K562 (cell line): ENCODE measurements at regions not wholly inside any gene's neighbourhood (a gene's known extent, or its start where the extent isn't known, plus 50 kb on each side); places are given as distances from the start of the nearest gene placed in this dataset.

Experiments
- ATAC-seq: fragments of 200-7000 bp; cut with Tn5 transposase; 3 replicates; pipeline ENCODE4 v1.9.1; 2020; ENCODE audit warnings: moderate library complexity
- BruUV-seq: library from RNA; stranded (reverse); fragments of 400-500 nt; replicated peaks from 2 replicates; lab custom pipeline; 2021; lab: Mats Ljungman, UMichigan
- CTCF ChIA-PET: fragments of 300-600 bp; formaldehyde crosslinking; extraction: SDS; loops from one replicate; lab custom pipeline; 2021; ENCODE audit warnings: low intra/inter-chr PET ratio; lab: Yijun Ruan, JAX
- POLR2A ChIA-PET: fragments of 300-600, 350-650 bp; sonication (Branson Sonifier 250); formaldehyde crosslinking; extraction: SDS; loops from one replicate; lab custom pipeline; 2021; ENCODE audit warnings: antibody characterized with exemption, inconsistent platforms; lab: Yijun Ruan, JAX
- DNase-seq, 4 experiments: peaks; one replicate each; pipeline versions ENCODE4 v3.0.0 to v3.0.0-alpha.2; 2011 to 2018; ENCODE audit warnings: low spot score in 3 of 4, mixed read lengths in 3 of 4; ENCODE audit errors: extremely low read depth in 1 of 4
- FAIRE-seq: peaks from 2 replicates; lab custom pipeline; 2011; peaks lifted over from hg19 to GRCh38; lab: Jason Lieb, UNC
- H2AFZ ChIP-seq: 2 replicates; pipeline ENCODE4 v1.6.0; 2011; ENCODE audit warnings: low read depth, low read length, control low read depth, inconsistent platforms
- H3K27ac ChIP-seq: fragments of 200-600 bp; 3 replicates; pipeline ENCODE4 v1.8.0; 2011; ENCODE audit warnings: low read depth, mild to moderate bottlenecking, control low read depth, inconsistent platforms, low read length, moderate library complexity, mixed read lengths; ENCODE audit errors: extremely low read depth
- H3K27me3 ChIP-seq, 2 experiments: fragments of 300-600 bp in 1 of 2; 2 replicates in 1 of 2; 3 replicates in 1 of 2; pipeline versions ENCODE4 v1.6.0 to v1.8.0; 2011; ENCODE audit warnings: inconsistent platforms in 2 of 2, low read length in 2 of 2, mild to moderate bottlenecking in 1 of 2, mixed read lengths in 1 of 2, moderate library complexity in 1 of 2; ENCODE audit not compliant: control insufficient read depth in 2 of 2, insufficient read depth in 2 of 2
- H3K36me3 ChIP-seq: fragments of 300-600 bp; 3 replicates; pipeline ENCODE4 v1.8.0; 2011; ENCODE audit warnings: mild to moderate bottlenecking, low read length, inconsistent platforms; ENCODE audit not compliant: control insufficient read depth, insufficient read depth
- H3K4me1 ChIP-seq, 2 experiments: fragments of 200-600 bp in 1 of 2; replicated peaks in 1 of 2; 2 replicates in 1 of 2; 3 replicates in 1 of 2; pipeline versions ENCODE4 v1.5.1 to v1.8.0; 2011; ENCODE audit warnings: inconsistent platforms in 2 of 2, low read length in 2 of 2, mild to moderate bottlenecking in 1 of 2, mixed read lengths in 1 of 2, moderate library complexity in 1 of 2; ENCODE audit not compliant: control insufficient read depth in 2 of 2, insufficient read depth in 2 of 2
- H3K4me2 ChIP-seq: 2 replicates; pipeline ENCODE4 v1.6.1; 2011; ENCODE audit warnings: low read length, control low read depth, inconsistent platforms, mixed read lengths; ENCODE audit not compliant: insufficient read depth
- H3K4me3 ChIP-seq: fragments of 200-600 bp; sonication (generic), shearing (Covaris generic); 2 replicates; pipeline ENCODE4 v1.5.1; 2016; ENCODE audit warnings: control low read depth, inconsistent platforms
- H3K79me2 ChIP-seq: fragments of 200-600 bp; 3 replicates; pipeline ENCODE4 v1.8.0; 2011; ENCODE audit warnings: low read length, inconsistent platforms; ENCODE audit not compliant: control insufficient read depth, insufficient read depth
- H3K9ac ChIP-seq, 2 experiments: 2 replicates each; pipeline versions ENCODE4 v1.6.0 to v1.6.1; 2011; ENCODE audit warnings: low read depth in 2 of 2, low read length in 2 of 2, control low read depth in 1 of 2, inconsistent platforms in 1 of 2, mild to moderate bottlenecking in 1 of 2, mixed read lengths in 1 of 2; ENCODE audit not compliant: insufficient read depth in 1 of 2
- H3K9me1 ChIP-seq: one replicate; pipeline ENCODE4 v1.6.0; 2011; ENCODE audit warnings: inconsistent platforms, mild to moderate bottlenecking, low read length, moderate library complexity; ENCODE audit not compliant: control insufficient read depth, insufficient read depth
- H3K9me3 ChIP-seq: replicated peaks from 2 replicates; pipeline ENCODE4 v1.5.1; 2011; ENCODE audit warnings: low read depth, low read length, inconsistent platforms; ENCODE audit not compliant: control insufficient read depth, insufficient read depth
- H4K20me1 ChIP-seq: replicated peaks from 2 replicates; pipeline ENCODE4 v1.6.1; 2011; ENCODE audit warnings: low read length, inconsistent platforms, mixed read lengths; ENCODE audit not compliant: control insufficient read depth, insufficient read depth
- CBX2 ChIP-seq: fragments of 200-600 bp; sonication (generic); IDR thresholded peaks from one replicate; pipeline ENCODE4 v1.6.1; 2012; ENCODE audit warnings: mild to moderate bottlenecking, low read length, inconsistent platforms; ENCODE audit not compliant: insufficient read depth, poor library complexity, severe bottlenecking
- E2F6 ChIP-seq, 2 experiments: IDR thresholded peaks; 2 replicates each; pipeline ENCODE4 v1.6.1; 2011; ENCODE audit warnings: borderline replicate concordance in 1 of 2, control low read depth in 1 of 2, low read depth in 1 of 2, low read length in 1 of 2, mild to moderate bottlenecking in 1 of 2, mixed read lengths in 1 of 2, moderate library complexity in 1 of 2; ENCODE audit not compliant: insufficient read depth in 1 of 2, insufficient read length in 1 of 2, poor library complexity in 1 of 2, severe bottlenecking in 1 of 2; ENCODE audit errors: extremely low read depth in 1 of 2
- ELF2 ChIP-seq: fragments of 250-450 bp; sonication (Bioruptor Pico); IDR thresholded peaks from 2 replicates; pipeline ENCODE4 v1.5.0; 2021; ENCODE audit warnings: mild to moderate bottlenecking
- FIP1L1 ChIP-seq: fragments of 200-400 bp; formaldehyde crosslinking; IDR thresholded peaks from 2 replicates; pipeline ENCODE4 v1.6.1; 2018; ENCODE audit warnings: mild to moderate bottlenecking, low read depth, low read length; ENCODE audit not compliant: poor library complexity, severe bottlenecking
- MECOM ChIP-seq: fragments of 250-450 bp; sonication (Bioruptor Pico); IDR thresholded peaks from 2 replicates; pipeline ENCODE4 v1.8.0; 2022; ENCODE audit warnings: inconsistent platforms
- MYC ChIP-seq, 2 experiments: fragments of 250-450 bp in 1 of 2; sonication (Bioruptor Pico) in 1 of 2; IDR thresholded peaks; 2 replicates each; pipeline versions ENCODE4 v1.5.1 to v1.6.1; 2012 to 2021; ENCODE audit warnings: low read depth in 2 of 2, borderline replicate concordance in 1 of 2, improper control_type of control experiment in 1 of 2, low read length in 1 of 2, mild to moderate bottlenecking in 1 of 2, moderate library complexity in 1 of 2
- NCOA6 ChIP-seq: fragments of 450-650 bp; IDR thresholded peaks from 2 replicates; pipeline ENCODE4 v1.6.1; 2017; ENCODE audit warnings: mild to moderate bottlenecking
- NFIX ChIP-seq: fragments of 250-450 bp; sonication (Bioruptor Pico); IDR thresholded peaks from 2 replicates; pipeline ENCODE4 v1.4.0; 2020; ENCODE audit warnings: low read depth, mild to moderate bottlenecking, moderate library complexity
- RBM14 ChIP-seq: fragments of 200-400 bp; formaldehyde crosslinking; IDR thresholded peaks from 2 replicates; pipeline ENCODE4 v1.6.1; 2018; ENCODE audit warnings: low read depth, mild to moderate bottlenecking, low read length, moderate library complexity, borderline replicate concordance; ENCODE audit not compliant: insufficient read depth
- RBM25 ChIP-seq: fragments of 200-400 bp; formaldehyde crosslinking; IDR thresholded peaks from 2 replicates; pipeline ENCODE4 v1.6.1; 2018; ENCODE audit warnings: low read length, low read depth, moderate library complexity; ENCODE audit not compliant: severe bottlenecking
- SLC30A9 ChIP-seq: fragments of 250-450 bp; sonication (Bioruptor Pico); IDR thresholded peaks from 2 replicates; pipeline ENCODE4 v1.8.0; 2022; ENCODE audit warnings: mild to moderate bottlenecking, moderate library complexity
- SPI1 ChIP-seq: IDR thresholded peaks from 2 replicates; pipeline ENCODE4 v1.6.1; 2011; ENCODE audit warnings: low read depth, low read length, control low read depth, borderline replicate concordance
- TAF7 ChIP-seq: fragments of 450-650 bp; IDR thresholded peaks from 2 replicates; pipeline ENCODE4 v1.6.1; 2016; ENCODE audit warnings: missing genetic modification characterization, missing compliant biosample characterization
- THRA ChIP-seq: fragments of 450-650 bp; IDR thresholded peaks from 2 replicates; pipeline ENCODE4 v1.6.1; 2017; ENCODE audit warnings: mild to moderate bottlenecking, moderate library complexity
- ZKSCAN1 ChIP-seq: fragments of 150-350 bp; IDR thresholded peaks from 2 replicates; pipeline ENCODE4 v1.6.1; 2016; ENCODE audit warnings: low read depth, low read length
- ZNF175 ChIP-seq: fragments of 200-800 bp; sonication (Bioruptor generic); IDR thresholded peaks from 2 replicates; pipeline ENCODE4 v1.6.1; 2016; ENCODE audit warnings: low read depth, mild to moderate bottlenecking, missing genetic modification characterization, missing compliant biosample characterization
- ZNF778 ChIP-seq: fragments of 450-650 bp; formaldehyde crosslinking; IDR thresholded peaks from 2 replicates; pipeline ENCODE4 v1.4.0; 2020; ENCODE audit warnings: mild to moderate bottlenecking, moderate library complexity
- ZNF79 ChIP-seq: fragments of 250-450 bp; sonication (Bioruptor Pico); IDR thresholded peaks from 2 replicates; pipeline ENCODE4 v1.4.0; 2020; ENCODE audit warnings: low read depth, mild to moderate bottlenecking, moderate library complexity
- ZSCAN29 ChIP-seq: fragments of 450-650 bp; IDR thresholded peaks from 2 replicates; pipeline ENCODE4 v1.6.1; 2017
- in situ Hi-C: fragments of 300-500 bp; cut with MboI; formaldehyde crosslinking; loops from 4 replicates; pipeline ENCODE4 v1.15.0; 2018; ENCODE audit warnings: inconsistent platforms, mixed read lengths
- intact Hi-C: fragments of 100-400 bp; cut with micrococcal nuclease; formaldehyde crosslinking; loops from 2 replicates; pipeline ENCODE4 v1.14.2; 2022
- TF ChIP-seq, protein P1 (sequence below), 2 experiments: fragments of 450-650 bp; IDR thresholded peaks; 2 replicates each; pipeline ENCODE4 v1.6.1; 2016

GRCh38 chr20:39778431-39778830 lies 816.3 kb downstream of the DHX35 start (continued):
- no peak for TF ChIP-seq RBM25
- no peak for TF ChIP-seq ZNF79 (CRISPR knock-in tag)
- no peak for TF ChIP-seq NCOA6
- no peak for TF ChIP-seq TAF7 (tag)
- no peak for TF ChIP-seq ZNF175 (CRISPR knock-in tag)
- no peak for TF ChIP-seq NFIX (CRISPR knock-in tag)
- TF ChIP-seq ZSCAN29 = no peak
- no peak for TF ChIP-seq ELF2 (CRISPR knock-in tag)
- TF ChIP-seq, all 486 proteins: peak for 0

DNA sequence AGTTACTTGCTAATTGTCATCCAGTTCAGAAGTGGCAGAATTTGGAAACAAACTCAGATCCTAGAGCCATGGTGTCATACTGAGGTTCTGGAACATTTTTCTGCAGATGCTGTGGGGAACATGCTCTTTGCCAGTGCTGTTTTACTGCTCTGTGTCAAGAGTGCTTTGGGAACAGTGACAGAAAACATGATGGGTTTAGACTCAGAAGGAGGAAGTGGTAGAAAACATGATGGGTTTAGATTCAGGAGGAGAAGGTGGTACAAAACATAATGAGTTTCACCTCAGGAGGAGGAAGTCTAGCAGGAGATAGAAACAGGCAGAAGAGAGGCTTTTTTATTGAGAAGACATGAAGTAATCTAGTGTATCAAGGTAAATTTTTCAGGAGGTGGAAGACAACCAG lies 815.5 kb downstream of the DHX35 start:
- Histone ChIP-seq H3K79me2 (no peaks in the 10 kb centered on the region), H3K27ac (no peak overlapping the region), H3K36me3 (no peaks in the 10 kb centered on the region), H3K9me3 (no peaks in the 10 kb centered on the region; the same call in 1 of the 2 replicates), H3K4me1 (no peaks in the 10 kb centered on the region), H3K27me3 (no peaks in the 10 kb centered on the region), H2AFZ (no peak overlapping the region), H3K9me1 (no peaks in the 10 kb centered on the region), H4K20me1 (no peaks in the 10 kb centered on the region), H3K4me2 (no peak overlapping the region), H3K4me3 (no peak overlapping the region), H3K9ac (no peak overlapping the region)
- in situ Hi-C loops (no loop called here), intact Hi-C loops (no loop called here)
- ChIA-PET CTCF (no interaction called here), POLR2A (no interaction called here)
- ATAC-seq (no peak), FAIRE-seq (no peak), DNase-seq (no peak)
- no TSS peak for BruUV-seq
- TF ChIP-seq FIP1L1 (no peak), CBX2 (no peak), THRA (no peak), SPI1 (no peak), SLC30A9 (CRISPR knock-in tag) (no peak), MYC (IDR thresholded peaks at IDR 0.05; ENCODE audit: low read depth, low read length) (no peak), MYC (CRISPR knock-in tag; IDR thresholded peaks at IDR 0.05; ENCODE audit: borderline replicate concordance, low read depth) (no peak), E2F6 (IDR thresholded peaks at IDR 0.05; ENCODE audit: borderline replicate concordance in 1 of 2, extremely low read depth in 1 of 2, insufficient read depth in 1 of 2, insufficient read length in 1 of 2, low read depth in 1 of 2, low read length in 1 of 2, poor library complexity in 1 of 2, severe bottlenecking in 1 of 2) (no peak), RBM14 (no peak), ZKSCAN1 (no peak), MECOM (CRISPR knock-in tag) (no peak), ZNF778 (CRISPR knock-in tag) (no peak)
- TF ChIP-seq, protein P1, sequence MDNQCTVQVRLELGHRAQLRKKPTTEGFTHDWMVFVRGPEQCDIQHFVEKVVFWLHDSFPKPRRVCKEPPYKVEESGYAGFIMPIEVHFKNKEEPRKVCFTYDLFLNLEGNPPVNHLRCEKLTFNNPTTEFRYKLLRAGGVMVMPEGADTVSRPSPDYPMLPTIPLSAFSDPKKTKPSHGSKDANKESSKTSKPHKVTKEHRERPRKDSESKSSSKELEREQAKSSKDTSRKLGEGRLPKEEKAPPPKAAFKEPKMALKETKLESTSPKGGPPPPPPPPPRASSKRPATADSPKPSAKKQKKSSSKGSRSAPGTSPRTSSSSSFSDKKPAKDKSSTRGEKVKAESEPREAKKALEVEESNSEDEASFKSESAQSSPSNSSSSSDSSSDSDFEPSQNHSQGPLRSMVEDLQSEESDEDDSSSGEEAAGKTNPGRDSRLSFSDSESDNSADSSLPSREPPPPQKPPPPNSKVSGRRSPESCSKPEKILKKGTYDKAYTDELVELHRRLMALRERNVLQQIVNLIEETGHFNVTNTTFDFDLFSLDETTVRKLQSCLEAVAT (IDR thresholded peaks at IDR 0.05) = no peak
